HL-60 (cell line): ENCODE measurements at regions not wholly inside any gene's neighbourhood (a gene's known extent, or its start where the extent isn't known, plus 50 kb on each side); places are given as distances from the start of the nearest gene placed in this dataset.

Experiments
- GABPA ChIP-seq: IDR thresholded peaks from 2 replicates; pipeline ENCODE4 v1.6.1; 2012; ENCODE audit warnings: low read depth
- POLR2AphosphoS5 ChIP-seq: IDR thresholded peaks from 2 replicates; pipeline ENCODE4 v1.6.1; 2012; ENCODE audit warnings: low read depth
- SPI1 ChIP-seq: IDR thresholded peaks from 2 replicates; pipeline ENCODE4 v1.6.1; 2012; ENCODE audit warnings: low read depth, mild to moderate bottlenecking, borderline replicate concordance
- TF ChIP-seq, protein P1 (sequence below): IDR thresholded peaks from one replicate; pipeline ENCODE4 v1.5.1; 2011; ENCODE audit warnings: low read length, control low read depth, inconsistent platforms; ENCODE audit not compliant: insufficient read depth
- TF ChIP-seq, protein P2 (sequence below): IDR thresholded peaks from 2 replicates; pipeline ENCODE4 v1.6.1; 2012; ENCODE audit warnings: low read depth; ENCODE audit not compliant: insufficient replicate concordance

DNA sequence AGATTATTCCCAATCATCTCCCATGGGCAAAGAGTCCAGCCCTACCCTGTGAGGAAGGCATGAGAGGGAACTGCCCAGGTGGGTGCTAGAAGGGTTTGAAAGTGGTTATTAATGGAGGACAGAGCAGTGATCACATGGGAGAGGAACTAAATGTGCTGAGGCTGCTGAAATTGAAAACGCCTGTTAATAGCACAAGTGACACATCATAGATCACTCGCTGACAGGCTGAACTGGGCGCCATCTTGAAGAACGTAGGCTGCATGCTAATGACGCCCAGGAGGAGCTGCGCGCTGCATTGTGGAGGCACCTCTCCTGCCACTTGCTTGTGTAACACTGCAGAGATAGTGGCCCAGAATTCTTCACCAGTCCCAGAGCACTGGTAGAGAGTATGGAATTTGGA lies 182.9 kb downstream of the KCNA5 start:
- TF ChIP-seq, protein P1, sequence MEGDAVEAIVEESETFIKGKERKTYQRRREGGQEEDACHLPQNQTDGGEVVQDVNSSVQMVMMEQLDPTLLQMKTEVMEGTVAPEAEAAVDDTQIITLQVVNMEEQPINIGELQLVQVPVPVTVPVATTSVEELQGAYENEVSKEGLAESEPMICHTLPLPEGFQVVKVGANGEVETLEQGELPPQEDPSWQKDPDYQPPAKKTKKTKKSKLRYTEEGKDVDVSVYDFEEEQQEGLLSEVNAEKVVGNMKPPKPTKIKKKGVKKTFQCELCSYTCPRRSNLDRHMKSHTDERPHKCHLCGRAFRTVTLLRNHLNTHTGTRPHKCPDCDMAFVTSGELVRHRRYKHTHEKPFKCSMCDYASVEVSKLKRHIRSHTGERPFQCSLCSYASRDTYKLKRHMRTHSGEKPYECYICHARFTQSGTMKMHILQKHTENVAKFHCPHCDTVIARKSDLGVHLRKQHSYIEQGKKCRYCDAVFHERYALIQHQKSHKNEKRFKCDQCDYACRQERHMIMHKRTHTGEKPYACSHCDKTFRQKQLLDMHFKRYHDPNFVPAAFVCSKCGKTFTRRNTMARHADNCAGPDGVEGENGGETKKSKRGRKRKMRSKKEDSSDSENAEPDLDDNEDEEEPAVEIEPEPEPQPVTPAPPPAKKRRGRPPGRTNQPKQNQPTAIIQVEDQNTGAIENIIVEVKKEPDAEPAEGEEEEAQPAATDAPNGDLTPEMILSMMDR: no peak
- TF ChIP-seq POLR2AphosphoS5 (no peak), SPI1 (no peak), GABPA (no peak)
- TF ChIP-seq, protein P2, sequence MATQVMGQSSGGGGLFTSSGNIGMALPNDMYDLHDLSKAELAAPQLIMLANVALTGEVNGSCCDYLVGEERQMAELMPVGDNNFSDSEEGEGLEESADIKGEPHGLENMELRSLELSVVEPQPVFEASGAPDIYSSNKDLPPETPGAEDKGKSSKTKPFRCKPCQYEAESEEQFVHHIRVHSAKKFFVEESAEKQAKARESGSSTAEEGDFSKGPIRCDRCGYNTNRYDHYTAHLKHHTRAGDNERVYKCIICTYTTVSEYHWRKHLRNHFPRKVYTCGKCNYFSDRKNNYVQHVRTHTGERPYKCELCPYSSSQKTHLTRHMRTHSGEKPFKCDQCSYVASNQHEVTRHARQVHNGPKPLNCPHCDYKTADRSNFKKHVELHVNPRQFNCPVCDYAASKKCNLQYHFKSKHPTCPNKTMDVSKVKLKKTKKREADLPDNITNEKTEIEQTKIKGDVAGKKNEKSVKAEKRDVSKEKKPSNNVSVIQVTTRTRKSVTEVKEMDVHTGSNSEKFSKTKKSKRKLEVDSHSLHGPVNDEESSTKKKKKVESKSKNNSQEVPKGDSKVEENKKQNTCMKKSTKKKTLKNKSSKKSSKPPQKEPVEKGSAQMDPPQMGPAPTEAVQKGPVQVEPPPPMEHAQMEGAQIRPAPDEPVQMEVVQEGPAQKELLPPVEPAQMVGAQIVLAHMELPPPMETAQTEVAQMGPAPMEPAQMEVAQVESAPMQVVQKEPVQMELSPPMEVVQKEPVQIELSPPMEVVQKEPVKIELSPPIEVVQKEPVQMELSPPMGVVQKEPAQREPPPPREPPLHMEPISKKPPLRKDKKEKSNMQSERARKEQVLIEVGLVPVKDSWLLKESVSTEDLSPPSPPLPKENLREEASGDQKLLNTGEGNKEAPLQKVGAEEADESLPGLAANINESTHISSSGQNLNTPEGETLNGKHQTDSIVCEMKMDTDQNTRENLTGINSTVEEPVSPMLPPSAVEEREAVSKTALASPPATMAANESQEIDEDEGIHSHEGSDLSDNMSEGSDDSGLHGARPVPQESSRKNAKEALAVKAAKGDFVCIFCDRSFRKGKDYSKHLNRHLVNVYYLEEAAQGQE: no peak
